Hepatic stellate cell (primary cell): ENCODE measurements at regions not wholly inside any gene's neighbourhood (a gene's known extent, or its start where the extent isn't known, plus 50 kb on each side); places are given as distances from the start of the nearest gene placed in this dataset.
"Not testable (repeated sequence)": the region's sequence is repeated elsewhere in the genome, so short reads cannot be mapped to it uniquely, and the experiment has no call there.

Source experiments
- DNase-seq: peaks from one replicate; pipeline ENCODE4 v3.0.0; 2011; ENCODE audit warnings: low spot score

DNA sequence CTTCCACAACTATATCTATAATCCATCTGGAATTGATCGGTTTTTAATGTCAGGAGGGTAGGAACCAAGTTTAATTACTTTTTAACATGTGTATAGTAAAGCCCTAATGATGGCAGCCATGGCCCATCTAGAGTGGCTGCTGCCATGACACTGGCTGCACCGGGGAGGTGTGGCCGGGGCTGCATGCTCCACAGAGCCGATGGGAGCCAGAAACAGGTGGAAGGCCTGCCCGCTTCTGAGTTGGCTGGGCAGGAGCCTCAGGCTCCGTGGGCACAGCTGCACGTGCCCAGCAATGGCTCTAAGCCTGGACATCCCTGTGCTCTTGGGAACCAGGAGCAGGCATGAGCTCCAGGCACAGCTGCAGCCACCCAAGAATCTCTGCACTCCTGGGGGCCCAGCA lies 73.0 kb downstream of the GBP6 start:
- DNase-seq: no peak

DNA sequence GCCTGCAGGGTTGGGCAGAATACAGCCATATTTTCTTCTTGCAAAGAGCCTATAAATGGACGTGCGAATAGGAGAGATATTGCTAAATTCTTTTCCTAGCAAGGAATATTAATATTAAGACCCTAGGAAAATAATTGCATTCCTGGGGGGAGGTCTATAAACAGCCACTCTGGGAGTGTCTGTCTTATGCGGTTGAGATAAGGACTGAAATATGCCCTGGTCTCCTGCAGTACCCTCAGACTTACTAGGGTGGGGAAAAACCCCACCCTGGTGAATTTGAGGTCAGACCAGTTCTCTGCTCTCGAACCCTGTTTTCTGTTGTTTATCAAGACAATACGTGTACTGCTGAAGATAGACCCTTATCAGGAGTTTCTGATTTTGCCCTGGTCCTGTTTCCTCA lies 74.4 kb downstream of the GBP6 start:
- DNase-seq: not testable (repeated sequence)

DNA sequence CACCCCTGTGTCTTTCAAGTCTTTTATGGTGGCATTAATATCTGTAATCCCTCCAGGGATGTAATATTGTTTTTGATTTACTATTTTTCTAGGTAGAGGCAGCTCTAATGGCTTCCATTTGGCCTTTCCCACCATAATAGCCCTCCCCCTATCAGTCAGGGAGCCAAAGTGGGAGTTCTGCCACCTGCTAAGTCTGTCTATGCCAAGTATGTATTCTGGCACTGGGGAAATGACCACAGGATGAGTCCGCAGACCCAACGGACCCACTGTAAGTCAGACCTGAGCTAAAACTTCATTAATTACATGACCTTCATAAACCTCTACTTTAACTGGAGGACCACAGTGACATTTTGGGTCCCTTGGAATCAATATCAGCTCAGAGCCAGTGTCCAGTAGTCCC lies 77.1 kb downstream of the GBP6 start:
- DNase-seq: no peak

DNA sequence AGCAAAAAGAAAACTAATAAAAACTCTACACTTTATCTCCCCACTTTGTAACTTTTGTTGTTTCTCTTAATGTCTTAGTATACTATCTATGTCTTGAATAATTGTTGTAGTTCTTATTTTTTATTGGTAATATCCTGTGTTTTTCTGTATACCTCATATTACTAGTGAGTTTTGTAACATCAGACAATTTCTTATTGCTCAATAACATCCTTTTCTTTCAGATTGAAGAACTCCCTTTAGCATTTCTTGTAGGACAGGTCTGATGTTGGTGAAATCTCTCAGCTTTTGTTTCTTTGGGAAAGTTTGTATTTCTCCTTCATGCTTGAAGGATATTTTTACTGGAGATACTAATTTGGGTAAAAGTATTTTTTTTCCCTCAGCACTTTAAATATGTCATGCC lies 79.8 kb upstream of the LRRC8B start:
- DNase-seq: no peak

DNA sequence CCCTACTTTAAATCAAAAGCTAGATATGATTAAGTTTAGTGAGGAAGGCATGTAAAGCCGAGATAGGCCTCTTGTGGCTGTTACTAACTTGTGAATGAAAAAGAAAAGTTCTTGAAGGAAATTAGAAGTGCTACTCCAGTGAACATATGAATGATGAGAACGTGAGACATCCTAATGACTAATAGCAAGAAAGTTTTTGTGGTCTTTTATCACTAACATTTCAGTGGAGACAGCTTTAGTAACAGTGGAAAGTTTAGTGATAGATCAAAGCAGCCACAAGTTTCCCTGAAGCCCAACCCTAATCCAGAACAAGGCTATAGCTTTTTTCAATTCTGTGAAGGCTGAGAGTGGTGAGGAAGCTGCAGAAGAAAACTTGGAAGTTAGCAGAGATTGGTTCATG lies 73.6 kb upstream of the LRRC8B start:
- DNase-seq: no peak

DNA sequence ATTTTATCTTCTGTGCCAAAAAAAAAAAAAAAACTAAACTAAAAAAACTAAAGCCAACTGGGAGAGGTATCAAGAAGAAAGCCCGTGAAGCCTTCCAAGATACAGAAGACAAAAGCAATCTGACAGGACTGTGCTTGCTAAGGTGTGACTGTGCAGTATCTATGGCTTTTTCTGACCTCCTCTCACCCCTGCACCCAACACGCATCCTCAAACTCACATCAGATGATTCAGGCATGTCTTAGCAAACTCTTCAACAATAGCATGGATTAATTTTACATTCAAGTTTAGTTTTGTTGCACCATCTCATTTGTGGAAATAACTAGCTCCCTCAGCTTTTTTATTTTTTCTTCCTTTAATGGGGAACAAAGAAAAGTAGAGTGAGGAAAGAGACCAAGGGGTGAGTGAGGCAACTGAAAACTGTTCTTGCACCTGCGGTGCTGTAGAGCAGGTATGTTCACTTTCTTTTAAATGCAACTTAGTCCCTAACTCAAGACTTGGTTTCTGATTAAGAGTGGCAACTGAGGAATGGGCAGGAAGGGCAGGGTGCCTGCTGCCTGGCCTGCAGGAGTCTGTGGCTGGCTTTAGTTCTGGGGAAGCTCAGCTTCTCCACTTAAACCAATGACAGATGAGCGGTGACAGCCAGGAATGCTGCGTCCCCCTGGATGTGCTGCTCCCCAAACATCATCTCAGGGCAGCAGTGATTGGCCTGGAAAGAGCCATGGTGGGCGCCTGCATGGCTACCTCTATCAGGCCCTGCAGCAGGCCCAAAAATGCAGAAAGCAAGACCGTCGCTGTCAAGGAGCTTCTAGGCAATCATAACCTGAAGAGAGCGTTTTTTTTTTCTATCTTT lies 71.3 kb upstream of the LRRC8B start:
- no peak for DNase-seq

DNA sequence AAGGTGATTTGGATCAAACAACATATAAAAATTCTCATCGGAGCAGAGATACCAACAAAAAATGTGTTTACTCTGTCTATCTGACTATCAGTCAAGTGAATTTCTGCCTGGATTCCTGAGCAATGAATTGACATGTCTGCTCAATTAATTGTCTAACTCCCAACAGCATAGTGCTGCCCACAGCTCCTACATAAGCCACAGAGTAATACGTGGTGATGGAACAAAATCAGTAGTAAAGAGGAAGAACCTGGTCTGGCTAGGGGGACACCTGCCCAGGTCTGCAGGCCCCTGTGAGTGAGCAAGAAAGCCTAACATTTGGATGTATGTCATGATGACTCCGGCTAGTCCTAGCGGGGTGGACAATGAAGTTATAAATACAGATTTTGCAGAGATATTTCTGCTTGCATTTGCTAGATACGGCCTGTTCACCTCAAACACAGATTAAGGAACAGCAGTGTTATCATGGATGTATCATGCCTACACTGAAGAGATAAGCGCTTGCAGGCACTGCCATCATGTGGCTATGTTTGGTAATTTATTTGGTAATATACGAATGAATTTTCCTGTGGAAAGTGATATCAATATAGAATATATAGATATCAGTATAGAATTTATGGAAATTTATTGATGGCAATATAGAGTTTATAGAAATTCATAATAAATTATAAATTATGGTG lies 69.6 kb upstream of the LRRC8B start:
- peak; percentile 25 for DNase-seq

DNA sequence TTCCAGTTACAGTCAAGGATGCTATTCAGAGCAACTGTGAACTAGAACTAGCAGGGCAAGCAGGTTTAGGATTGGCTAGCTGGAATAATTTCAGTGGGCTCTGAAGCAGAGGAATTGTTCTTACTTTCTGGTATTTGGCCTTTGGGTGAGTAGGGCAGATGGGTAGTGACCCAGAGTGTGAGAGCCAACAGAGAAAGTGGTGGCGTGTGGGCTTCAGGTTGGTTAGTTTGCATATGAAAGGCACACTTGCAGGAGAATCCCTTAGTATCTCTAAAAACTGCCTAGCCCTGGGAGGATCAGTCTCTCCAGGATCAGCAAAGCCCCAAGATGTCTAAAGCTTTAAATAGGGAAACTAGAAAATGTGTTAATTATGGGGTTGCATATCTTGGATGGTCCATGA lies 67.6 kb upstream of the LRRC8B start:
- DNase-seq: no peak

DNA sequence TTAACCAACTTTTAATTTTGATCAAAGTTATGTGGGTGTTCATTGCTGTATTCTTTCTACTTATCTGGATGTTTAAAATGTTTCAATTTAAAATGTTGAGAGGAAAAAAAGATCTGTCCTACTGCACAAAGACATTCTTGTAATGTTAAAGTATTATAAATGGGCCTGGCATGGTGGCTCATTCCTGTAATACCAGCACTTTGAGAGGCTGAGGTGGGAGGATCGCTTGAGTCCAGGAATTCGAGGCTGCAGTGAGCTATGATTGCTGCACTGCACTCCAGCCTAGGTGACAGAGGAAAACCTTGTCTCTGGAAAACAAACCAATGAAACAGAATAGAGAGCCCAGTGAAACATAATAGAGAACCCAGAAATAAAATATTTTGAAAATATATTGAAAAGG lies 65.5 kb upstream of the LRRC8B start:
- DNase-seq: no peak

DNA sequence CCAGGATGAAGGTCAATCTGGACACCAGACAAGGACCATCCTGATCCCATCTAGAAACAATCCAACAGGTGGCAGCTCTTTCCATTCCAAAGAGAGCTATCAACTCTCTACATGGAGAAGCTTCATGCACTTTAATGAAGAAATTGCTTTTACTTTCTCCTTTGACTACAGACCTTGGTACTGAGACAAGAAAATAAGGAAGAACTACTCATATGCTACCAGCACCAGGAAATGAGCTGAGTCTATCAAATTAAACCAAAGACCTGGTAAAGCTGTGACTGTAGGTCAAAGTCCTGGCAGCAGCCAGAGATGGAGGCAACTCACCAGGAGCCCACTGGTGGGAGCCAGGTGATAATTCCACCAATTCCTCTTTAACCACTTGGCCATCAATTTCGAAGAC lies 64.3 kb upstream of the LRRC8B start:
- DNase-seq: no peak

DNA sequence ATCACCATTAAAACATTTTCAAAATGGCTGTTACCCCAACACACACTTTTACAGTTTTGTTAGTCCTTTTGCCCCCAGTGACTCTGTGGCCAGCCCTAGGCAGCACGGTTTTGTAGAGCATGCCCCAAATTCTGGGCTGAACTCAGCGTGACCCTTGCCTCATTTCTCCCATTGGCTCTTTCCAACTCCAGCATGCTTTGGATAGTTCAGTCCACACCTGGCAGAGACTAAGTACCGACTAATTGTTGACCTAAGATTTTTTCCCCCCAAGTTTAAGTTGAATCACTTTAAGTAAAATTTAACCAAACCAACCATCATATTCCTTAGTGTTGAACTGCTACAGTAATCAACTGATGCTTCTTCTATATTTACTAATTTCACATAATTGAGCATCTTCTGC lies 62.4 kb upstream of the LRRC8B start:
- DNase-seq: no peak

DNA sequence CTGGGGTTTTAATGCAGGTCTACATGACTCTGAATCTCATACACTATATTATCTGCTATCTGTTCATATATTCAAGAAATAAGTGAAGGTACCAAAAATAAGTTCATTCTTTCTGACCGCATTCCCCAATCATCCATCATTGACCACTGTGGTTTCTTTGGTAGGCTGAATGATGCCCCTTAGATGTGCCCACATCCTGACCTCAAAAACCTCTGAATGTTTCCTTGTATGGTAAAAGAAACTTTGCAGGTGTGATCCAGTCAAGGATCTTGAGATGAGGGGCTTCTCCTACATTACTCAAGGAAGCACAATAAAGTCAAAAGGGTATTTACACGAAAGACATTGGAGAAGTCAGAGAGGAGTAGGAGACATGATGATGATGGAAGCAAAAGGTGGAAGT lies 60.6 kb upstream of the LRRC8B start:
- DNase-seq: no peak

DNA sequence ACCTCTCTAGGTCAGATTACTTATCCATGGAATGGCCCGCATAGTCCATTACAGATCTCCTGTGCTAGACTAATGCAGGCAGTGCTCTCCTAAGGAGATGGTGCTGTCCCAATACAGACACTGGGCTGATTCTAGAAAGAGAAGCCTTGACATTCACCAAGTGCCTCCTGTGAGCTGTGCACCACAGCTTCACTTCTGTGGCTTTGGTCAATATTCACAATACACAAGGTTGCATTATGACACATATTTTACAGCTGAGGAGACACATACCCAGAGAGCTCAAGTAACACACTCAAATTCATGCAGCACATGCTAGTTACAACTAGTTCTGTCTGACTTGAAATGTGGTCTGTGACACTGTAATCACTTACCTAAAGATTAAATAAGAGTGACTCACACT lies 59.4 kb upstream of the LRRC8B start:
- DNase-seq: no peak

DNA sequence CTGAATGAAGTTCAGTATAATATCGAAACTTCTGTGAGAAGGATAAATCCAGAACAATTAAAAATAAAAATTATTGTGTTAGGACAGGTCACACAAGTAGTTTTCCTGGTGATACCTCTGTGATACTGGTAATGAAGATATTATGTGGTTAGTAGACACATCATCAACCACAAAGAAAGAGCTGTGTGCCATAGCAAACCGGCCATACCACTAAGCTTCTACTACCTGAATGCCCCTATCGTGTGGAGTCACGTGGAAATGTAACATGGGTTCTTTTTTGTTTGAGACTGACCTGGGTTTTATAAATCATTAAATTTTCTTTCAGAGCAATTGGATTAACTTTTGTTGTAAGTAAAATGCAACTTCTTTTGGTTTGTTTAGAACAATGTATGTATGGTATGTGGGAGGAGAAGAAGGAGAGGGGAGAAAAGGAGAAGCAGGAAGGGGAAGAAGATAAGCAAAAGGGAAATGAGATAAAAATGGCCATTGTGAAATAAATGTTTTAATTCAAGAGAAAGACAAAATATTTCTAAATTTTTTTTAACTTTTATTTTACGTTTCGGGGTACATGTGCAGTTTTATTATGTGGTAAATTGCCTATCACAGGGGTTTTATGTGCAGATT lies 58.2 kb upstream of the LRRC8B start:
- no peak for DNase-seq

DNA sequence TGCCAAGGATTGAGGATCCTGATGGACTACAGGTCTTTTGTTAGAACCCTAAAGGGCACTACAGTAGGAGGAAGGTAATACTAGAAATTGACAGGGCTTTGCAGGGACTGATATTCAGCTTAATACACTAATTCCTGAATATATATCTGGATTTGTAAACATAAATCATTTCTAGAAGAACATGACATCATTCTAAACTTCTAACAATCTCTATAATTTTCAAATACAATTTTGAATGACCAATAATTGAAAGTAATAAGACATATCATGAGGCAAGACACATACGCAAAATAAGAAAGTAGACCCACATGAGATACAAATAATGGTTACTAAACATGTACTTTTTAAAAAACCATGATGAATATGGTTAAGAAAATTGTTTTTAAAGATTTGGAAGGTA lies 52.4 kb upstream of the LRRC8B start:
- no peak for DNase-seq

DNA sequence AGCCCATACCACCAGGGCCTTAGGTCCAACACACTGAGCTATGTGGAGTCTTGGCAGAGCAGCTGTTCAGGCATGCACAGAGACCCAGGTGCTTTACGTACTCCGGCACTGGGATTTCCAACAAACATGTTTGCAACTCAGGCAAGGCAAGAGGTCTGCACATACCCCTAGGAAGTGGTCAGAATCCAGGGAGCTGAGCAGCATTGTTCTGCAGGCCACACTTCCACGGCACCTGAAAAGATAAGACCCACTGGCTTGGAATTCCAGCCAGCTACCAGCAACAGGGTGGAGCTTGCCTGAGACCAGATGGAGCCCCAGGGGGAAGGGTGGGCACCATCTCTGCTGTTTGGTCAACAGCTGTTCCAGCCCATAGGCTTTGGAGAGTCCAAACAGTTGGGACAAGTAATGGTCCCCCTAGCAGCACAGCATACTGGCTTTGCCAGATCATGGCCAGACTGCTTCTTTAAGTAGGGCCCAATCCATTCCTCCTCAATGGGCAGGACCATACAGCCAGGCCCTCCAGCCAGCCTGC lies 51.7 kb upstream of the LRRC8B start:
- DNase-seq: no peak
